Spleen (tissue), 7 donors: ENCODE measurements at regions not wholly inside any gene's neighbourhood (a gene's known extent, or its start where the extent isn't known, plus 50 kb on each side); places are given as distances from the start of the nearest gene placed in this dataset.

ENCODE experiments used
- CTCF ChIP-seq, 11 experiments: fragments of 200-600 bp in 7 of 11; fragments of 450-650 bp in 4 of 11; sonication (generic) in 4 of 11; IDR thresholded peaks in 8 of 11; conservative IDR thresholded peaks in 3 of 11; 1 replicate in 7 of 11; 2 replicates in 4 of 11; pipeline versions ENCODE4 v1.4.0 to v1.8.0; 2016 to 2021; ENCODE audit warnings: antibody characterized with exemption in 11 of 11, inconsistent platforms in 4 of 11, mild to moderate bottlenecking in 1 of 11
- POLR2A ChIP-seq, 3 donors: fragments of 450-650 bp; IDR thresholded peaks; one replicate each; pipeline ENCODE4 v1.5.1; 2017; ENCODE audit warnings: antibody characterized with exemption in 3 of 3, mild to moderate bottlenecking in 1 of 3
- POLR2AphosphoS5 ChIP-seq, 3 donors: sonication (generic); formaldehyde crosslinking; IDR thresholded peaks; one replicate each; pipeline ENCODE4 v1.5.1; 2017; ENCODE audit warnings: antibody characterized with exemption in 3 of 3
- donor health status: DM: no; HTN: no; CAD: no; lungs with moderate emphysema.
- donor health status: DM: no; HTN: no; CAD: no.
- donor health status: DM: no; HTN: no; CAD: no.

GRCh38 chr19:33998302-33998701 is 174.0 kb upstream of the LSM14A start:
- TF ChIP-seq POLR2A (IDR thresholded peaks at IDR 0.05) (no peak), CTCF (IDR thresholded peaks at IDR 0.05 in 8 of 11, conservative IDR thresholded peaks at IDR 0.05 in 3 of 11) (no peak), POLR2AphosphoS5 (IDR thresholded peaks at IDR 0.05) (no peak)
